Neural progenitor cell (in vitro differentiated cells): ENCODE measurements at regions not wholly inside any gene's neighbourhood (a gene's known extent, or its start where the extent isn't known, plus 50 kb on each side); places are given as distances from the start of the nearest gene placed in this dataset.

Source experiments
- EZH2 ChIP-seq: fragments of 200-600 bp; sonication (generic); IDR thresholded peaks from 2 replicates; pipeline ENCODE4 v1.6.1; 2017; ENCODE audit warnings: antibody characterized with exemption, mild to moderate bottlenecking, moderate library complexity
- EZH2phosphoT487 ChIP-seq: fragments of 200-600 bp; sonication (generic); IDR thresholded peaks from 2 replicates; pipeline ENCODE4 v1.6.1; 2017; ENCODE audit warnings: antibody characterized with exemption

DNA sequence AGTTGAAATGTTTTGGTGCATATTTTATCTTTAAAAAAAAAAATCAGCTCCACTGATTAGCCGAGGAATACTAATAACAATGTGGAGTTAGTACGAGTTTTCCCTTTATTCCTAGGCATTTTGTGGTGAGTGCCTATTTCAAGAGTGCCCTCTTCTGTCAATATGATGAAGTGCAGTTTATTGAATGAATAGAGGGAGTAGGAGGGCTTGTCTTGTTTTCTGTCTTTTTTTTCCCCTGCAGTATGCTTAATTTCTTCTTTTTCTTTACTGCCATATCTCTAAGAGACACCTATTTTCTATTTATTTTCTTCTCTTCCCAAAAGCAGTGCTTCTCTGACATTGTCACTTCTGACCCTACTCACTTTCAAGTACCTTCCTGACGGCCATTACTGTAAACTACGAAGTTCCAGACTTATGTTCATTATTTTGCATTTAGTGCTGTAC lies 169.6 kb upstream of the PITX1 start:
- TF ChIP-seq EZH2 = no peak
- TF ChIP-seq EZH2phosphoT487 = no peak
